HL-60 (cell line): ENCODE measurements at regions not wholly inside any gene's neighbourhood (a gene's known extent, or its start where the extent isn't known, plus 50 kb on each side); places are given as distances from the start of the nearest gene placed in this dataset.

Experiments used
- GABPA ChIP-seq: IDR thresholded peaks from 2 replicates; pipeline ENCODE4 v1.6.1; 2012; ENCODE audit warnings: low read depth
- POLR2AphosphoS5 ChIP-seq: IDR thresholded peaks from 2 replicates; pipeline ENCODE4 v1.6.1; 2012; ENCODE audit warnings: low read depth
- REST ChIP-seq: IDR thresholded peaks from 2 replicates; pipeline ENCODE4 v1.6.1; 2012; ENCODE audit warnings: low read depth; ENCODE audit not compliant: insufficient replicate concordance
- SPI1 ChIP-seq: IDR thresholded peaks from 2 replicates; pipeline ENCODE4 v1.6.1; 2012; ENCODE audit warnings: low read depth, mild to moderate bottlenecking, borderline replicate concordance
- TF ChIP-seq, protein P1 (sequence below): IDR thresholded peaks from one replicate; pipeline ENCODE4 v1.5.1; 2011; ENCODE audit warnings: low read length, control low read depth, inconsistent platforms; ENCODE audit not compliant: insufficient read depth

DNA sequence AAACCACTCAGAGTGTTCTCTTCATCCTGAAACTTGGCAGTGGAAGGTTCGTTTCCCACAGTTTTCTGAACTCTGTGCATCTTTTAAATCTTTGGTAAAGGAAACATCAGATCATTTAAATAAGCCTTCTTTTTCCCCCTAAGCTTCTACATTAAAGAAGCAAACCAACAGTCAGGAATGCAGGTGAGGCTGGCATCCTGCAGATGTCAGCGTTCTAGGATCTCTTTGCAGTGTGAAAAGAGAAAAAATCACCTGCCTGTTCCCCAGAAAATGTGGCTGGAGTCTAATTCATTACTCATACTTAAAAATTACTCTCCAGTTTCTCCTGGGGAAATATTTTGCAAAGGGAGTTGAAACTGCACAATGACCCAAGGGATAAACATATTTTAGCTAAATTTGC, 64.5 kb upstream of the ZCCHC2 start:
- TF ChIP-seq POLR2AphosphoS5 (no peak), GABPA (no peak), REST (no peak), SPI1 (no peak)
- TF ChIP-seq, protein P1, sequence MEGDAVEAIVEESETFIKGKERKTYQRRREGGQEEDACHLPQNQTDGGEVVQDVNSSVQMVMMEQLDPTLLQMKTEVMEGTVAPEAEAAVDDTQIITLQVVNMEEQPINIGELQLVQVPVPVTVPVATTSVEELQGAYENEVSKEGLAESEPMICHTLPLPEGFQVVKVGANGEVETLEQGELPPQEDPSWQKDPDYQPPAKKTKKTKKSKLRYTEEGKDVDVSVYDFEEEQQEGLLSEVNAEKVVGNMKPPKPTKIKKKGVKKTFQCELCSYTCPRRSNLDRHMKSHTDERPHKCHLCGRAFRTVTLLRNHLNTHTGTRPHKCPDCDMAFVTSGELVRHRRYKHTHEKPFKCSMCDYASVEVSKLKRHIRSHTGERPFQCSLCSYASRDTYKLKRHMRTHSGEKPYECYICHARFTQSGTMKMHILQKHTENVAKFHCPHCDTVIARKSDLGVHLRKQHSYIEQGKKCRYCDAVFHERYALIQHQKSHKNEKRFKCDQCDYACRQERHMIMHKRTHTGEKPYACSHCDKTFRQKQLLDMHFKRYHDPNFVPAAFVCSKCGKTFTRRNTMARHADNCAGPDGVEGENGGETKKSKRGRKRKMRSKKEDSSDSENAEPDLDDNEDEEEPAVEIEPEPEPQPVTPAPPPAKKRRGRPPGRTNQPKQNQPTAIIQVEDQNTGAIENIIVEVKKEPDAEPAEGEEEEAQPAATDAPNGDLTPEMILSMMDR = no peak
